ENCODE measurements at regions not wholly inside any gene's neighbourhood (a gene's known extent, or its start where the extent isn't known, plus 50 kb on each side); places are given as distances from the start of the nearest gene placed in this dataset.

DNA sequence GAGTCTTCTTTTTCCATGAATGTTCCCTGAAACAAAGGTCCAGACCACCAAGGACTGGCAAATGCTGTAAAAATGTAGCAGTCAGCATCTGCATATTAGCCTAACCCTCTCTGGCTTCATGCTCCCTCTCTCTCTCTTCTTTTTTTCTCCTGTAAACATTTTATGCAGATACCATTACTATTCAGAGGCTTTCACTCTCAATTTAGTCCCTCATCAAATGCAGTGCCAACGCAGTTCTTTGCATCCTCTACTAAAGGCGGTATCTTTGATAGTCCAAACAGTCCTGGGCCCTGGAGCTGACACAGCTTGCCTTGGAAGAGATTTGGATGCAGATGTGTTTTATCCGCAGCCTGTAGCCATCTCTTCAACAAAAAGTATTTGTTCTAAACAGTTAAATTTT lies 167.1 kb upstream of the MMS22L start:
- Histone ChIP-seq H3K4me2 (ENCODE audit: unreplicated experiment) (no peak overlapping the region), H3F3A (ENCODE audit: insufficient read depth) (no peaks in the 10 kb centered on the region), H3K79me2 (ENCODE audit: insufficient read depth) (no peaks in the 10 kb centered on the region), H3K9ac (no peak overlapping the region), H3K36me3 (ENCODE audit: low read depth) (no peaks in the 10 kb centered on the region), H4K20me1 (ENCODE audit: insufficient read depth) (no peaks in the 10 kb centered on the region), H3K4me3 (no peak overlapping the region), H3K9me3 (ENCODE audit: low read depth) (no peaks in the 10 kb centered on the region), H2AFZ (no peak overlapping the region), H3K4me1 (ENCODE audit: insufficient read depth) (no peaks in the 10 kb centered on the region), H3K9me2 (ENCODE audit: insufficient read depth) (no peaks in the 10 kb centered on the region), H3K27ac (no peak overlapping the region), H3K27me3 (replicated peaks; ENCODE audit: insufficient read depth) (no peaks in the 10 kb centered on the region)
- in situ Hi-C loops (cut with MboI): no loop called here
- TF ChIP-seq EZH2 (IDR thresholded peaks at IDR 0.05; ENCODE audit: insufficient read depth, poor library complexity, severe bottlenecking) (no peak), EZH2phosphoT487 (IDR thresholded peaks at IDR 0.05; ENCODE audit: insufficient read depth, low read depth) (no peak)
- WGBS, 2 experiments (ENCODE audit: low coverage in 1 of 2, low lambda C conversion rate in 2 of 2, missing lambda C conversion rate in 2 of 2): 63 to 71% methylated on average over 3 of the region's 3 CpGs
- DNase-seq: no peak

DNA sequence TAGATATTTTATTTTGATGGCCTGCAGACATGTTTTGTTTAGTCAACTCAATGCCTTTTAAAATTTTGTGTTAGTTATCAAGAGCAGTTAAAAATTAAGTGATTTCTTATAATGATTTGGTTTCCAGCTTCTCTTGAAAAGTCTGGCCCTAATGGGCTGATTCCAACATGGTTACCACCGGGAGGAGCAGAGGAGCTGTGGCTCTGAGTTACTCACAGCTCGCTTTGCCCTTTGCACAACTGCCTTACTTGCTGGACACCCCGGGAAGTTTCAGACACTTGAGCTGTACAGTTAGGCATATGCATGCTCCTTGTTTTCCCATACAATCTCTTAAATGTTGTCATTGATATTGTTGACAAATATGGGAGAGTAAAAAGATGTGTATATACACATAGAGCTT lies 173.1 kb upstream of the MMS22L start:
- no peaks in the 10 kb centered on the region for H3K36me3 ChIP-seq (ENCODE audit: low read depth)
- in situ Hi-C loops (cut with MboI): no loop called here
- no peaks in the 10 kb centered on the region for H3K9me2 ChIP-seq (ENCODE audit: insufficient read depth)
- H3K4me2 ChIP-seq (ENCODE audit: unreplicated experiment): no peak overlapping the region
- TF ChIP-seq EZH2phosphoT487 (IDR thresholded peaks at IDR 0.05; ENCODE audit: insufficient read depth, low read depth): no peak
- no peak for TF ChIP-seq EZH2 (IDR thresholded peaks at IDR 0.05; ENCODE audit: insufficient read depth, poor library complexity, severe bottlenecking)
- H3F3A ChIP-seq (ENCODE audit: insufficient read depth): no peaks in the 10 kb centered on the region
- H3K27me3 ChIP-seq (replicated peaks; ENCODE audit: insufficient read depth): peaks cover 12% of the 10 kb centered on the region; the same call in 1 of the 2 replicates
- H3K79me2 ChIP-seq (ENCODE audit: insufficient read depth): no peaks in the 10 kb centered on the region
- H3K9me3 ChIP-seq (ENCODE audit: low read depth): no peaks in the 10 kb centered on the region
- no peaks in the 10 kb centered on the region for H3K4me1 ChIP-seq (ENCODE audit: insufficient read depth)
- H2AFZ ChIP-seq: no peak overlapping the region
- DNase-seq: peak; percentile 15
- H4K20me1 ChIP-seq (ENCODE audit: insufficient read depth): no peaks in the 10 kb centered on the region
- no peak overlapping the region for H3K9ac ChIP-seq
- no peak overlapping the region for H3K4me3 ChIP-seq
- H3K27ac ChIP-seq: no peak overlapping the region
- 42 to 50% methylated on average over 3 of the region's 3 CpGs for WGBS, 2 experiments (ENCODE audit: low coverage in 1 of 2, low lambda C conversion rate in 2 of 2, missing lambda C conversion rate in 2 of 2)

DNA sequence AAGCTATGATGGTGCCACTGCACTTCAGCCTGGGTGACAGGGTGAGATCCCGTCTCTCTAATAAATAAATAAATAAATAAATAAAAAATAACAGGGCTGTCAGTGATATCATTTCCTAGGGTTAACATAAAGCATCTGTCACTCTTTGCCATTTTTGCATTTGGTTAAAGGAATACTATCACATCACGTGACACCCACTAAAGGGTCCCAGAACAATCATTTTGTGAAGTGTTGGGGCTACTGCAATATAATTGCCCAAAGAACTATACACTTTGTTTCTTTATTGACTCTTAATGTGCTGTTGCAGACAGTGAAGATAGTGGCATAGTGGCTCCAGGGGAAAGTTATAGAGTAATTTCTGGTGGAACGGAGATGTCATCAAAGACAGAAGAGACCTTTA lies 176.5 kb upstream of the MMS22L start:
- H3K9me3 ChIP-seq (ENCODE audit: low read depth): no peaks in the 10 kb centered on the region
- H3K4me1 ChIP-seq (ENCODE audit: insufficient read depth): no peaks in the 10 kb centered on the region
- no peak overlapping the region for H2AFZ ChIP-seq
- no peak for DNase-seq
- H3K9me2 ChIP-seq (ENCODE audit: insufficient read depth): no peaks in the 10 kb centered on the region
- TF ChIP-seq EZH2 (IDR thresholded peaks at IDR 0.05; ENCODE audit: insufficient read depth, poor library complexity, severe bottlenecking): no peak
- TF ChIP-seq EZH2phosphoT487 (IDR thresholded peaks at IDR 0.05; ENCODE audit: insufficient read depth, low read depth): no peak
- H3K27ac ChIP-seq: no peak overlapping the region
- in situ Hi-C loops (cut with MboI): no loop called here
- H3K4me3 ChIP-seq: no peak overlapping the region
- H3K36me3 ChIP-seq (ENCODE audit: low read depth): no peaks in the 10 kb centered on the region
- H3K79me2 ChIP-seq (ENCODE audit: insufficient read depth): no peaks in the 10 kb centered on the region
- WGBS, 2 experiments (ENCODE audit: low coverage in 1 of 2, low lambda C conversion rate in 2 of 2, missing lambda C conversion rate in 2 of 2): 37 to 44% methylated on average over 3 of the region's 3 CpGs
- H3K9ac ChIP-seq: no peak overlapping the region
- H3F3A ChIP-seq (ENCODE audit: insufficient read depth): no peaks in the 10 kb centered on the region
- H3K27me3 ChIP-seq (replicated peaks; ENCODE audit: insufficient read depth): peaks cover 12% of the 10 kb centered on the region; the same call in 1 of the 2 replicates
- H3K4me2 ChIP-seq (ENCODE audit: unreplicated experiment): no peak overlapping the region
- no peaks in the 10 kb centered on the region for H4K20me1 ChIP-seq (ENCODE audit: insufficient read depth)

DNA sequence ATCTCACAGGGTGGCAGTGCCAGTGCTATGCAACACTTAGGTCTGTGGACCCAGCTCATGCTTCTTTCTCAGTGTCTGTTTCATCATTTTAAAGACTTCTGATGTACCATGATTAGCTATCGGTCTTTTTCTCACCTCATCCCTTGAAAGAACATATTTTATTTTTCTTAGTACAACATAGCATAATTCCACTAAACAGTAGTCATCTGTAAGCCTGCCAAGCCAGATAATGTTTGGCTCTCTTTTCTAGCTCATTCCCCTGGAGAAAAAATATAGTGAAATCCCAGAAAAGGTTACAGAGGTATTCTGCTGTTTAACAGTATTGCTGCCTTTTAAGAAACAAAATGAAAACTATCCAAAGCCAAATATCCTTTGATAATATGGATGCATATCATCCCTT lies 177.0 kb upstream of the MMS22L start:
- H3K79me2 ChIP-seq (ENCODE audit: insufficient read depth): no peaks in the 10 kb centered on the region
- peaks cover 13% of the 10 kb centered on the region; the same call in 1 of the 2 replicates for H3K27me3 ChIP-seq (replicated peaks; ENCODE audit: insufficient read depth)
- no peak overlapping the region for H3K27ac ChIP-seq
- TF ChIP-seq EZH2phosphoT487 (IDR thresholded peaks at IDR 0.05; ENCODE audit: insufficient read depth, low read depth): no peak
- no peak for TF ChIP-seq EZH2 (IDR thresholded peaks at IDR 0.05; ENCODE audit: insufficient read depth, poor library complexity, severe bottlenecking)
- no peak overlapping the region for H3K4me2 ChIP-seq (ENCODE audit: unreplicated experiment)
- in situ Hi-C loops (cut with MboI): no loop called here
- H3K9me2 ChIP-seq (ENCODE audit: insufficient read depth): no peaks in the 10 kb centered on the region
- no peak overlapping the region for H3K4me3 ChIP-seq
- no peaks in the 10 kb centered on the region for H4K20me1 ChIP-seq (ENCODE audit: insufficient read depth)
- no peak overlapping the region for H2AFZ ChIP-seq
- no peaks in the 10 kb centered on the region for H3K36me3 ChIP-seq (ENCODE audit: low read depth)
- peak; percentile 32 for DNase-seq
- 77 to 78% methylated on average over 1 of the region's 1 CpG for WGBS, 2 experiments (ENCODE audit: low coverage in 1 of 2, low lambda C conversion rate in 2 of 2, missing lambda C conversion rate in 2 of 2)
- no peaks in the 10 kb centered on the region for H3K4me1 ChIP-seq (ENCODE audit: insufficient read depth)
- H3F3A ChIP-seq (ENCODE audit: insufficient read depth): no peaks in the 10 kb centered on the region
- H3K9ac ChIP-seq: no peak overlapping the region
- no peaks in the 10 kb centered on the region for H3K9me3 ChIP-seq (ENCODE audit: low read depth)

All from GM23248 (cell line).